ENCODE measurements at regions not wholly inside any gene's neighbourhood (a gene's known extent, or its start where the extent isn't known, plus 50 kb on each side); places are given as distances from the start of the nearest gene placed in this dataset.

- TF ChIP-seq CTCF (IDR thresholded peaks at IDR 0.05; ENCODE audit: insufficient read depth, low read depth, low read length), result no peak
- no peak for TF ChIP-seq EZH2 (IDR thresholded peaks at IDR 0.05; ENCODE audit: insufficient read depth, low read length)
- H3K4me1 ChIP-seq (ENCODE audit: insufficient read depth, low read length), result peaks cover 13% of the 10 kb centered on the region
- no peak overlapping the region for H3K4me3 ChIP-seq (ENCODE audit: insufficient read depth, low read depth, low read length)
- Mint-ChIP-seq H3K4me3 (ENCODE audit: unreplicated experiment) (no peak overlapping the region), H3K27ac (ENCODE audit: unreplicated experiment) (peak overlapping the region; percentile 77), H3K9me3 (ENCODE audit: unreplicated experiment) (no peaks in the 10 kb centered on the region), H3K27me3 (ENCODE audit: low read depth, unreplicated experiment) (no peaks in the 10 kb centered on the region), H3K36me3 (ENCODE audit: low read depth, unreplicated experiment) (no peaks in the 10 kb centered on the region), H3K4me1 (ENCODE audit: low read depth, unreplicated experiment) (peaks cover 19% of the 10 kb centered on the region)
- H3K4me2 ChIP-seq (ENCODE audit: low read length), result no peak overlapping the region
- H4K20me1 ChIP-seq (ENCODE audit: insufficient read depth, low read length), result no peaks in the 10 kb centered on the region
- H3K36me3 ChIP-seq (ENCODE audit: insufficient read depth, low read length), result no peaks in the 10 kb centered on the region
- no peaks in the 10 kb centered on the region for H3K27me3 ChIP-seq (ENCODE audit: insufficient read depth, low read length)
- no peaks in the 10 kb centered on the region for H3K79me2 ChIP-seq (ENCODE audit: insufficient read depth, low read length)
- no peak overlapping the region for H3K9ac ChIP-seq (ENCODE audit: low read length)
- DNase-seq (ENCODE audit: low read depth), result no peak
- no peak overlapping the region for H3K27ac ChIP-seq (ENCODE audit: low read depth, low read length)
- FAIRE-seq, result no peak
- no peak overlapping the region for H2AFZ ChIP-seq (ENCODE audit: low read depth, low read length)
- no peaks in the 10 kb centered on the region for H3K9me3 ChIP-seq (ENCODE audit: insufficient read depth, low read depth, low read length)
Observed at GRCh38 chr13:64930636-64931035, 2299.5 kb downstream of the PCDH9 start.

- Mint-ChIP-seq H3K27ac (ENCODE audit: unreplicated experiment) (peak overlapping the region; percentile 56), H3K36me3 (ENCODE audit: low read depth, unreplicated experiment) (no peaks in the 10 kb centered on the region), H3K27me3 (ENCODE audit: low read depth, unreplicated experiment) (no peaks in the 10 kb centered on the region), H3K9me3 (ENCODE audit: unreplicated experiment) (no peaks in the 10 kb centered on the region), H3K4me3 (ENCODE audit: unreplicated experiment) (no peak overlapping the region), H3K4me1 (ENCODE audit: low read depth, unreplicated experiment) (peaks cover 19% of the 10 kb centered on the region)
- Histone ChIP-seq H3K79me2 (ENCODE audit: insufficient read depth, low read length) (no peaks in the 10 kb centered on the region), H3K4me1 (ENCODE audit: insufficient read depth, low read length) (peaks cover 13% of the 10 kb centered on the region), H3K27me3 (ENCODE audit: insufficient read depth, low read length) (no peaks in the 10 kb centered on the region), H3K9ac (ENCODE audit: low read length) (peak overlapping the region; percentile 53), H3K9me3 (ENCODE audit: insufficient read depth, low read depth, low read length) (no peaks in the 10 kb centered on the region), H3K27ac (ENCODE audit: low read depth, low read length) (peak overlapping the region; percentile 81), H3K36me3 (ENCODE audit: insufficient read depth, low read length) (no peaks in the 10 kb centered on the region), H3K4me3 (ENCODE audit: insufficient read depth, low read depth, low read length) (no peak overlapping the region), H4K20me1 (ENCODE audit: insufficient read depth, low read length) (no peaks in the 10 kb centered on the region), H3K4me2 (ENCODE audit: low read length) (peak overlapping the region; percentile 69), H2AFZ (ENCODE audit: low read depth, low read length) (peak overlapping the region; percentile 20)
- no peak for TF ChIP-seq EZH2 (IDR thresholded peaks at IDR 0.05; ENCODE audit: insufficient read depth, low read length)
- no peak for TF ChIP-seq CTCF (IDR thresholded peaks at IDR 0.05; ENCODE audit: insufficient read depth, low read depth, low read length)
- DNase-seq (ENCODE audit: low read depth) (peak; percentile 91), FAIRE-seq (peak; percentile 94)
Observed at GRCh38 chr13:64928696-64929499, 2301.2 kb downstream of the PCDH9 start.

GRCh38 chr13:64925727-64926126, 2304.4 kb downstream of the PCDH9 start:
- no peak for DNase-seq (ENCODE audit: low read depth)
- H3K79me2 ChIP-seq (ENCODE audit: insufficient read depth, low read length), result no peaks in the 10 kb centered on the region
- no peaks in the 10 kb centered on the region for H3K9me3 ChIP-seq (ENCODE audit: insufficient read depth, low read depth, low read length)
- Mint-ChIP-seq H3K36me3 (ENCODE audit: low read depth, unreplicated experiment) (no peaks in the 10 kb centered on the region), H3K27ac (ENCODE audit: unreplicated experiment) (no peak overlapping the region), H3K4me1 (ENCODE audit: low read depth, unreplicated experiment) (peaks cover 19% of the 10 kb centered on the region), H3K9me3 (ENCODE audit: unreplicated experiment) (no peaks in the 10 kb centered on the region), H3K27me3 (ENCODE audit: low read depth, unreplicated experiment) (no peaks in the 10 kb centered on the region), H3K4me3 (ENCODE audit: unreplicated experiment) (no peak overlapping the region)
- no peaks in the 10 kb centered on the region for H3K27me3 ChIP-seq (ENCODE audit: insufficient read depth, low read length)
- no peak overlapping the region for H2AFZ ChIP-seq (ENCODE audit: low read depth, low read length)
- peaks cover 13% of the 10 kb centered on the region for H3K4me1 ChIP-seq (ENCODE audit: insufficient read depth, low read length)
- H3K27ac ChIP-seq (ENCODE audit: low read depth, low read length), result no peak overlapping the region
- no peaks in the 10 kb centered on the region for H3K36me3 ChIP-seq (ENCODE audit: insufficient read depth, low read length)
- no peak overlapping the region for H3K4me3 ChIP-seq (ENCODE audit: insufficient read depth, low read depth, low read length)
- no peaks in the 10 kb centered on the region for H4K20me1 ChIP-seq (ENCODE audit: insufficient read depth, low read length)
- TF ChIP-seq EZH2 (IDR thresholded peaks at IDR 0.05; ENCODE audit: insufficient read depth, low read length) (no peak), CTCF (IDR thresholded peaks at IDR 0.05; ENCODE audit: insufficient read depth, low read depth, low read length) (no peak)
- H3K9ac ChIP-seq (ENCODE audit: low read length), result no peak overlapping the region
- no peak overlapping the region for H3K4me2 ChIP-seq (ENCODE audit: low read length)
- FAIRE-seq, result no peak

All from astrocyte (in vitro differentiated cells and primary cell).